DOHH2 (cell line): ENCODE measurements at regions not wholly inside any gene's neighbourhood (a gene's known extent, or its start where the extent isn't known, plus 50 kb on each side); places are given as distances from the start of the nearest gene placed in this dataset.

Experiments used
- EZH2phosphoT487 ChIP-seq: fragments of 200-600 bp; sonication (generic); IDR thresholded peaks from 2 replicates; pipeline ENCODE4 v1.6.1; 2017; ENCODE audit warnings: borderline replicate concordance, mild to moderate bottlenecking, antibody characterized with exemption, low read length, moderate library complexity, mixed read lengths
- TF ChIP-seq, protein P1 (sequence below): fragments of 200-600 bp; sonication (generic); IDR thresholded peaks from one replicate; pipeline ENCODE4 v1.5.1; 2014; ENCODE audit warnings: antibody characterized with exemption, mild to moderate bottlenecking, low read depth, low read length; ENCODE audit not compliant: poor library complexity, severe bottlenecking

DNA sequence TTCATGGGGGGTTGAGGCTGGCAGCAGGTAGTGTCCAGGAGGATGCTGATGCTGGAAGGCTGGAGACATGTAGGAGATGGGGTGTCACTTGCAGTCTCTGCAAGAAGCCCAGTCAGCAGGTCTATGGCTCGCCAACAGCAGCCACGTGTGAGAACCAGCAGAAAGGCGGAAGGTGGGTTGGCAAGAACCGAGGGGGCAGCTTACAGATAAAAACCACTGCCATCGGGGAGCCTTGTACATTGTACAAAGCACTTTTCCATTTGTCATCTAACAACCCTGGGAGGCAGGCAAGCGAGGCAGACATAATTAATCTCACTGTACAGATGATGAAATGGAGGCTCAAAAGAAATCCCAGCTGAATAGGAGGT, 167.2 kb downstream of the KCNA5 start:
- TF ChIP-seq, protein P1, sequence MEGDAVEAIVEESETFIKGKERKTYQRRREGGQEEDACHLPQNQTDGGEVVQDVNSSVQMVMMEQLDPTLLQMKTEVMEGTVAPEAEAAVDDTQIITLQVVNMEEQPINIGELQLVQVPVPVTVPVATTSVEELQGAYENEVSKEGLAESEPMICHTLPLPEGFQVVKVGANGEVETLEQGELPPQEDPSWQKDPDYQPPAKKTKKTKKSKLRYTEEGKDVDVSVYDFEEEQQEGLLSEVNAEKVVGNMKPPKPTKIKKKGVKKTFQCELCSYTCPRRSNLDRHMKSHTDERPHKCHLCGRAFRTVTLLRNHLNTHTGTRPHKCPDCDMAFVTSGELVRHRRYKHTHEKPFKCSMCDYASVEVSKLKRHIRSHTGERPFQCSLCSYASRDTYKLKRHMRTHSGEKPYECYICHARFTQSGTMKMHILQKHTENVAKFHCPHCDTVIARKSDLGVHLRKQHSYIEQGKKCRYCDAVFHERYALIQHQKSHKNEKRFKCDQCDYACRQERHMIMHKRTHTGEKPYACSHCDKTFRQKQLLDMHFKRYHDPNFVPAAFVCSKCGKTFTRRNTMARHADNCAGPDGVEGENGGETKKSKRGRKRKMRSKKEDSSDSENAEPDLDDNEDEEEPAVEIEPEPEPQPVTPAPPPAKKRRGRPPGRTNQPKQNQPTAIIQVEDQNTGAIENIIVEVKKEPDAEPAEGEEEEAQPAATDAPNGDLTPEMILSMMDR = no peak
- no peak for TF ChIP-seq EZH2phosphoT487
